Retinal pigment epithelial cell (primary cell): ENCODE measurements at regions not wholly inside any gene's neighbourhood (a gene's known extent, or its start where the extent isn't known, plus 50 kb on each side); places are given as distances from the start of the nearest gene placed in this dataset.

ENCODE experiments used
- DNase-seq: peaks from one replicate; pipeline ENCODE4 v3.0.0-alpha.2; 2010; ENCODE audit warnings: low read depth
- H3K4me3 ChIP-seq: 2 replicates; pipeline ENCODE4 v1.5.1; 2011; ENCODE audit warnings: mild to moderate bottlenecking, low read length, control low read depth, moderate library complexity
- CTCF ChIP-seq: conservative IDR thresholded peaks from 2 replicates; pipeline ENCODE4 v1.5.1; 2011; ENCODE audit warnings: low read depth, low read length, control low read depth, inconsistent platforms

GRCh38 chr20:20806121-20807095, 94.0 kb upstream of the RALGAPA2 start:
- no peak for DNase-seq
- no peak for TF ChIP-seq CTCF
- H3K4me3 ChIP-seq = no peak overlapping the region

GRCh38 chr20:20803011-20803410, 90.6 kb upstream of the RALGAPA2 start:
- no peak for DNase-seq
- no peak for TF ChIP-seq CTCF
- H3K4me3 ChIP-seq = no peak overlapping the region

- no peak for TF ChIP-seq CTCF
- no peak for DNase-seq
Observed at GRCh38 chr20:20802328-20802727, 89.9 kb upstream of the RALGAPA2 start.

GRCh38 chr20:20799716-20800312, 87.4 kb upstream of the RALGAPA2 start:
- no peak overlapping the region for H3K4me3 ChIP-seq
- DNase-seq = no peak
- TF ChIP-seq CTCF = no peak

More at GRCh38 chr20:20802328-20802727, 89.9 kb upstream of the RALGAPA2 start:
- H3K4me3 ChIP-seq = no peak overlapping the region

GRCh38 chr20:20797521-20798310, 85.3 kb upstream of the RALGAPA2 start:
- no peak for TF ChIP-seq CTCF
- DNase-seq = no peak
- no peak overlapping the region for H3K4me3 ChIP-seq

- TF ChIP-seq CTCF = no peak
- DNase-seq = no peak
- no peak overlapping the region for H3K4me3 ChIP-seq
Observed at GRCh38 chr20:20796766-20797440, 84.5 kb upstream of the RALGAPA2 start.
